ENCODE measurements at regions not wholly inside any gene's neighbourhood (a gene's known extent, or its start where the extent isn't known, plus 50 kb on each side); places are given as distances from the start of the nearest gene placed in this dataset.

DNA sequence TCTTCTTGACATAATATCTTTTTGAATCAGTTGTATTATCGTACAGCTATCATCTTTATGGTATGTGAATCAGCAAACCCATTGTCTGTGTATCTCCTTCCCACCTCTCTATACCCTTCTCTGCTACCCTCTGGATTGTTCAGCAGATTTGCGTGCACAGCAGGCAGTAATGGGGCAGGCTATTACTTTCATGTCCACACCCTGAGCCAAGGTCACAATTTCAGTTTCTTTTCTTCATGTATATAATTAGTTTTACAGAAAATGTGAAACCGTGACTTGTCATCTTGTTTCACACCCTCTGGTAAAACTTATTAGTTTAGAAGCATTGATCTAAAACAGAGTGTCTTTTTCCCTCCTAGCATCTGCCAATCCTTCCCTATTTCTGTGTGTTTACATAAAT lies 770.4 kb upstream of the SEMA6D start (continued):
- TF ChIP-seq, protein P1, sequence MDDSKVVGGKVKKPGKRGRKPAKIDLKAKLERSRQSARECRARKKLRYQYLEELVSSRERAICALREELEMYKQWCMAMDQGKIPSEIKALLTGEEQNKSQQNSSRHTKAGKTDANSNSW (CRISPR knock-in tag; IDR thresholded peaks at IDR 0.05; ENCODE audit: borderline replicate concordance), result no peak
- TF ChIP-seq ASH2L (IDR thresholded peaks at IDR 0.05; ENCODE audit: insufficient read length, low read depth, low read length), result no peak
- TF ChIP-seq ZNF10 (CRISPR knock-in tag; IDR thresholded peaks at IDR 0.05; ENCODE audit: borderline replicate concordance, low read depth), result no peak
- no peak for TF ChIP-seq ZNF296 (CRISPR knock-in tag; conservative IDR thresholded peaks at IDR 0.05)
- TF ChIP-seq, protein P2, sequence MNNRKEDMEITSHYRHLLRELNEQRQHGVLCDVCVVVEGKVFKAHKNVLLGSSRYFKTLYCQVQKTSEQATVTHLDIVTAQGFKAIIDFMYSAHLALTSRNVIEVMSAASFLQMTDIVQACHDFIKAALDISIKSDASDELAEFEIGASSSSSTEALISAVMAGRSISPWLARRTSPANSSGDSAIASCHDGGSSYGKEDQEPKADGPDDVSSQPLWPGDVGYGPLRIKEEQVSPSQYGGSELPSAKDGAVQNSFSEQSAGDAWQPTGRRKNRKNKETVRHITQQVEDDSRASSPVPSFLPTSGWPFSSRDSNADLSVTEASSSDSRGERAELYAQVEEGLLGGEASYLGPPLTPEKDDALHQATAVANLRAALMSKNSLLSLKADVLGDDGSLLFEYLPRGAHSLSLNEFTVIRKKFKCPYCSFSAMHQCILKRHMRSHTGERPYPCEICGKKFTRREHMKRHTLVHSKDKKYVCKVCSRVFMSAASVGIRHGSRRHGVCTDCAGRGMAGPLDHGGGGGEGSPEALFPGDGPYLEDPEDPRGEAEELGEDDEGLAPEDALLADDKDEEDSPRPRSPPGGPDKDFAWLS (CRISPR knock-in tag; IDR thresholded peaks at IDR 0.05; ENCODE audit: borderline replicate concordance), result no peak
- TF ChIP-seq ZNF33A (CRISPR knock-in tag; IDR thresholded peaks at IDR 0.05; ENCODE audit: borderline replicate concordance), result no peak
- TF ChIP-seq ZFY (CRISPR knock-in tag; IDR thresholded peaks at IDR 0.05), result no peak
- TF ChIP-seq, protein P3, sequence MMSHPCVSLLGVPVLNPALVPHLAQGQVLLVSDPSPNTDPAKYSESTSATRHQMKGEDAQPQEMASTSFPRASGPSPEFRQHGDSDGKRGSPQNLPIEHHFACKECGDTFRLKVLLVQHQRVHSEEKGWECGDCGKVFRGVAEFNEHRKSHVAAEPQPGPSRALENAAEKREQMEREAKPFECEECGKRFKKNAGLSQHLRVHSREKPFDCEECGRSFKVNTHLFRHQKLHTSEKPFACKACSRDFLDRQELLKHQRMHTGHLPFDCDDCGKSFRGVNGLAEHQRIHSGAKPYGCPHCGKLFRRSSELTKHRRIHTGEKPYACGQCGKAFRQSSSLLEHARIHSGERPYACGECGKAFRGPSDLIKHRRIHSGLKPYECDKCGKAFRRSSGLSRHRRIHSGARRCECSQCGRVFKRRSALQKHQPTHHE (CRISPR knock-in tag; IDR thresholded peaks at IDR 0.05; ENCODE audit: borderline replicate concordance), result no peak
- no peak for TF ChIP-seq ZNF781 (CRISPR knock-in tag; IDR thresholded peaks at IDR 0.05; ENCODE audit: borderline replicate concordance, not compliant biosample characterization)
- no peak for TF ChIP-seq CAMTA2 (CRISPR knock-in tag; IDR thresholded peaks at IDR 0.05; ENCODE audit: borderline replicate concordance)
- no peak for TF ChIP-seq ZNF251 (CRISPR knock-in tag; IDR thresholded peaks at IDR 0.05)
- TF ChIP-seq THYN1 (CRISPR knock-in tag; IDR thresholded peaks at IDR 0.05; ENCODE audit: borderline replicate concordance, low read depth), result no peak
